ENCODE measurements at regions not wholly inside any gene's neighbourhood (a gene's known extent, or its start where the extent isn't known, plus 50 kb on each side); places are given as distances from the start of the nearest gene placed in this dataset.
"Not testable (repeated sequence)": the region's sequence is repeated elsewhere in the genome, so short reads cannot be mapped to it uniquely, and the experiment has no call there.

DNA sequence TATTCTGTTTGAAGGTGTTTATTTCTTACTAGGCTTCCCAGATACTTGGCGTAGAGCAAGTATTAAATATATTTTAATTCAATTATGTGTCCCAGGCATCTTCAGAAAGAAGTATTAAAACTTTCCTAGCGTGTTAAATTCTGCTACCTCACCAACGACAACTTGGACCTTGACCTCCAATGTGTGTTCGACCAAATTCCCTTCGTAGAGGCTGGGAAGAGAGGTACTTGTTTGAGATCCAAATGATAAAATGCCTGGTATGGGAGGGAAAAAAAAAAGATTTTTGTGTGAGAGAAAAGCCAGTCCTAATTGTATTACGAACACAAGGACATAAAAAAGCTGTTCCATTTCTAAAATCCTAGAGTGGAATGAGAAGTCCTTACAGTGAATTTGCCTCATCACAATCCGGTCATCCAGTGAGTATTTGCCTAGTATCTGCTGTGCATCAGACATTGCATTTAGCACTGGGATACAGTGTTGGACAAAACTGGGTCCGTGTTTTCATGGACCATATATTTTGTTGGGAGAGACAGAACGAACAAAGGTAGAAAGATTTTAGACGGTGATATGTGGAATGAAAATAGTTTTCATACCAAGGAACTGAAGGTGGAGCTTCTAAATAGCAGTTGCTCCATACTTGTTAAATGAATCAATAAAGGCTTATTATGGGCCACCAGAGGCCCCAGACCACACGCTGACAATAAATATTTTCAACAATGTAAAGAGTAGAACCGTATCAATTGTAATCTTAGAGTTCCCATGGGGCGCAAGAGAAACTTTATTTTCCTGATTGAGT, 103.1 kb downstream of the KIF4B start:
- DNase-seq (ENCODE audit: low read depth), result no peak

DNA sequence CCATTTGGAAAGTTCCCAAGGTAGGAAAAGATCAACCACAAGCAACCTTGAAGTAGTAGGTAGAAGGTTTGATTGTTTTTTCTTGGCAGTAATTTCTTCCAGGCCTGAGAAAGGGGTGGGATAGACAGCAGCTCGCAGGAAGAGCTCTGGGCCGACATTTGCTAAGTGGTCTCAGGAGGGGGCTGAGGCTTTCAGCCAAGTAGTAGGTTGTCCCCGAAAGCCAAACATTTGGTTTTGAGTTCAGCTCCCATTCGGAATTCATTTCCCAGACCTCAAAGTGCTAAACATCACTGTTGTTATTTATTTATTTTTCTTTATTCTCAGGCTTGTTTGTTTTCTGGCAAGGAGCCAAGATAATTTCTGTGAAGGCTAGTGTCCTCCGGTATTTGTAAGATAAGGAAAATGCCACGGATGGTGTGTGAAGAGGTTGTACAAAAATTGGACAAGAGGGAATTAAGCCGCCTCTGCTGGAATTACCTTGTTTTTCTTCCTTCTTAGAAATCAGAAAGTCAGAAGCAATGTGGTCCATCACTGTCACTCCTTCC, 112.1 kb downstream of the KIF4B start:
- no peak for DNase-seq (ENCODE audit: low read depth)

DNA sequence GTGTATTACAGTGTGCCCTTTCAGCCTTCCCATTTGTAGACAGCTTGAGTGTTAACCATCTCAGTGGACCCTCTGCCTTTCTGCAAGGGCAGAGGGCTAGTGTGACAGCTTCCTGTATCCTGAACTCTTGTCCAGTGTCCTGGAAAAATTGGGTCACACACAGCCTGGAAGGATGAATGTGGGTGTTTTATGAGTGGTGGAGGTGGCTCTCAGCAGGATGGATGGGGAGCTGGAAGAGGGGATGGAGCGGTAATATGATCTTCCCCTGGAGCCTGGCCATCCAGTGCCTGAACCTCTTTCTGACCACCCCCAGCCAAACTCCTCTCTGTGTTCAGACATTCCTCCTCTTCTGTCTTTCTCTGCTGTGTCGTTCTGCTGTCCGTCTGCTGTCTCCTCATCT, 113.0 kb downstream of the KIF4B start:
- DNase-seq (ENCODE audit: low read depth), result no peak

DNA sequence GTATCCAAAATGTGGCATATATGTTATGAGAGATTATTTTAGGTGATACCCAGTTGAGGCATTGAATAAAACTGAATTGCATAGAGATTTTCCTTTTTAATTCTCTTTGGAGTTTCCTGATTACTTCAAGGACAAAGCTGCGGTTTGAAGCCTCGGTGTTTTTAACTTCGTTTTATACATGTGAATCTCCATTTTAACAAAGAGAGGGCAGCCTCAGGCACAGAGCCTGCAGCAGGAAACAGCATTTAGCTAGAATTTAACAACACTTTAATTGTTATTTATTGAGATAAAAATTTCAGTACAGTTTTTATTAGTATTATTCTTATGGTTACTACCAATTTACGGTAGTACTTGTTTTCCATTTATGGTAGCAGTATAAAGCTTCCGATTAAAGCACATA, 114.0 kb downstream of the KIF4B start:
- DNase-seq (ENCODE audit: low read depth), result no peak

DNA sequence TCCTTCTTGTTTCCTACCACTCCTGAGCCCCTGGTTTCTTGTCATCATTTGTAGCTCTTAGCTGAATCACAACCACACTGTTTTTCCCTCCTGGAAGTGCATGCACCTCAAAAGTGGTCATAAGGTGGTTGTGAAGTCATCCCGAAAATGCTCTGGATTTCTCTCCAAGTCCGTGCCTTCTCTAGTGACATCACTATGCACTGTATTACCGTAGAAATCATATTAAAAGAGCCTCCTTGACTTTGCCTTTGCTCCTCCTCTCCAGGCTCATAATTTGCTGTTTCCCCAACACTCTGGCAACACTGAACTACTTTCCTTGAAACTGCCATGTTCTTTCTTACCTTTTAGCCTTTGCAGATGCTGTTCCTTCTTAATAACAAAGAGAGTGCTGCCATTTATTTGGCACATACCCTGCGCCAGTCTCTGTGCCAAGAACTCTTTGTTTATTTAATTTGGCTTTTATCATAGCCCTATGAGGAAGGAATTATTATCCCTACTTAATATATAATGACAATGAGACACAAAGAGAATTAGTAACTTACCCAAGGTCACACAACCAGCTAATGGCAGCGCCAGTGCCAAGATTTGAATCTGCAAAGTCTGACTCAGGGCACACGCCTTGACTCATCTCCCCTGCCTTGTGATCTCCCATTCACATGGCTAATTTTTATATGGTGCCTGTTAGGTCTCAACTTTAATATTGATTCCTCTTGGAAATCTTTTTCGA, 115.4 kb downstream of the KIF4B start:
- no peak for DNase-seq (ENCODE audit: low read depth)

DNA sequence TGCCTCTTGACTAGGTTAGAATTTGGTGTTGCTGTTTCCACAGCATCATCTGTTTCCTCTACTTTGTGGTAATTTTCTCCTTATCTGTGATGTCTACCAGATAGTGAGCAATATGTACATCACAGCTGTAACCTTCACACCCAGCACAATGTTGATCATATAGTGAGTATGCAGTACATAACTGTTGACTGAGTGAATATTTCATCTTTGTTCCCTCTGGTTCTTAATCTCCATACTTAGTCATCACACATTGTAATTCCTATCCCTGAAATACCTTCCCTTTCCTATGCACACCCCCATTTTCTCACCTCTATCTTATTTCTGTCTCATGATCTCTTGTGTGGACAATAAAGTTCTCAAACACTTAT, 115.9 kb downstream of the KIF4B start:
- DNase-seq (ENCODE audit: low read depth), result no peak

DNA sequence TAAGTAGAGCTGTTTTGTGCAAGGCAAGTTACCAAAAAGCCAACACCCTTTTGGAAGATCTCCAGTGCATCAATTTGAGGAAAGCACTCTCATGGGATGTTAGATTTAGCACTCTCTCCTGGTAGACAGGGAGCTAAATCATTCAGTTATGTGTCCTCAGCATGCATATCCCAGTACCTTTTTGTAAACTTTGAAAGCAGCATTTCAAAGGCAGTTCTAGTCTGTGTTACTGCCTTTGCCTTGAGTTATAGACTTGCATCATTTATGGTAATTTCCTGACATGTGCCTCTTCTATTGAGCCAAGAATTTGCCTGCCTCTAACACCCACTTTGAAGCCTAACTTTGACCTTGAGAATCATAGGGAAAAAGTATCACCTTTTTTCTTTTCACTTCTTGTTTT, 120.6 kb downstream of the KIF4B start:
- DNase-seq (ENCODE audit: low read depth), result no peak

DNA sequence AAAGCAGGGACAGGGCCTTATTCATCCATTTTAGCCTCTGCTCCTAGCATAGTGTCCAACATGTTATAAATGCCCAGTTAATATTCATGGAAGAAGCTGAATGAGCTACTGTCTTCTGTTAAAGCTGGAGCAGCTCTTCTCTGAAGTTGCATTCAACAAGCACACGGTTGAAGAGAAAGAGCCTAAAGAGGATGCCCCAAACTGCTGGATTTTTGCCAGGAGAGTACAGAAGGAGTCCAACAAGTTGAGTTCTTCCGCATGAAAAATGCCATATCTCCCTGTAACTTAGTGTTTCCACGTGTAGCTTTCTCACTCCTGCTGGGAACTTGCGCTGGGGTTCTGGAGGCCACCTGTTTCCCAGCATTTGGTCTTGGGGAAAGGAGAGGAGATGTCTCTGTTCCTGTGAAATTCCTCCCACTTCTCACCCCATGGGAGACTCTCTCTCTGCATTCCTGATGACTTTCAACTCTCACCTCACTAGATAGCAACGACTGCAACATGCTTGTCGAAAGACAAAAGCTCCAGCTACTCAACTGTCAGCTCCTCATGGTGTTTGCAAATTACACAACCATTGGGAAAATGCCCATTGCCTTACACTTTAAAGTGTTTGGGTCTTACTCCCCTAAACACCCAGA, 122.8 kb downstream of the KIF4B start:
- no peak for DNase-seq (ENCODE audit: low read depth)

DNA sequence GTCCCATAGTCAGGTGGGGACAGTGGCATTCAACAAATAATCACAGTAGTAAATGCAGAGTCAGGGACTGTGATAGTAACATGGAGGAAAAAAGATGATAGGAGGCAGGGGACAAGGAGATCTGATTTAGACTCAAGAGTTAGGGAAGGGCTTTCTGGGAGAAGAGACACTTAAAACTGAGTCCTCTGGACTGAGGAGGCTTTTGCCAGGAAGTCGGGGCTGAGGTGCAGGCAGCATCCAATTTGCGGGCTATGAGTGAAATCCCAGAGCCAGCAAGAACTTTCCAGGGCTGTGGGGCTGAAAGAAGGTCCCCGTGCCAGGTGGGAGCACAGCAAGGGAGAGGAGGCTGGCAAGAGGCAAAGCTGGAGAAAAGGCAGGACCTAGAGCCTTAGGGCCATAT, 124.1 kb downstream of the KIF4B start:
- no peak for DNase-seq (ENCODE audit: low read depth)

DNA sequence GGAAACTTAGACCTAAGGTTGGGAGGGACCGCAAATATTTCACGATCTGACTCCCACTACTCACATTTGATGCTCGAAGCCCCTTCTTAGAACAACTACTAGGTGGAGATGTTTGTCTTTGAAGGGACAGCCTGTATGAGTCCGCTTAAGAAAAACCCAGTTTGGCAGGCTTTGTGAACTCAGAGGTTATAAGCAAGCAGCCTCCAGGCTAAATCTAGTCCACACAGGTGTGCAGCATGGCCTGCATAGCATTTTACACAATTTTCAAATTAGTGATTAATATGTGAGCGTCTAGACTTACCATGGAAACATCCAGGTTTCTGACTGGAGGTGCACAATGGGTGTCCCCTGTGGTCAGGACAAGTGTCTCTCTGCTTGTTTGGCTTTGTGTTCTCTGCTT, 127.1 kb downstream of the KIF4B start:
- no peak for DNase-seq (ENCODE audit: low read depth)

DNA sequence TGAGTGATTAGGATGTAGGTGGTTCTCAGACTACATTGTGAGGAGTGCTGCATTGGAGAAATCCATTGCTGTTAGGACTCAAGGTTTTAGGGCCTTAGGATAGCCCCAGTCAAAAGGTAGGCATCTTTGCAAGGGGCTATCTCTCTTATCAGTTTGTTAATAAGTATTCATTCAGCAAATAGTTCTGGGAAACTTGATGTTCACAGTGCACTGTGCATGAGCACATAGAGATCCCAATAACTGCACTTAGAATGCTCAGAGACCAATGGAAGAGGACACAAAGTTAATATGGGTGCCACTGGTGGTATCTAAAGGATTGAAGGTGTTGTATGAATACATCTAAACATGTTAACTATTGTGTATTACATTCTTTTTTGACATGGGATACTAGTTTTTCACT, 131.4 kb downstream of the KIF4B start:
- no peak for DNase-seq (ENCODE audit: low read depth)

DNA sequence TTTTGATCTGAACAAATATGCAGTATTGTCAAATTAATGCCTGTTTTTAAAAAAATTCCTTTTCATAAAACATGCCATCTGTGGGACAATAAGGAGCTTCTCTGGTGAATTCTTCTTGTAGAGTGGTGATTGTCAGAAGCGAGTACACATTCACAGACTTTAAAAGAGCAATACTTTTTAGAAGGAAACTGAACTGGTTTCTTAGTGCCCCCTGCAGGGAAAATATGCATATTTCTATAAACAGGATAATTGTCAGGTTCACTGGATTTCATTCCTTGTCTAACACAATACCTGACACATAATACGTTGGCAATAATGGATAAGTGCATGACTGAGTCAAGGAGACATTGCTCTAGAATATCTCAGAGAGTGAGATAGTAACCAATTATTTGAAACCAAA, 133.7 kb downstream of the KIF4B start:
- DNase-seq (ENCODE audit: low read depth), result no peak

DNA sequence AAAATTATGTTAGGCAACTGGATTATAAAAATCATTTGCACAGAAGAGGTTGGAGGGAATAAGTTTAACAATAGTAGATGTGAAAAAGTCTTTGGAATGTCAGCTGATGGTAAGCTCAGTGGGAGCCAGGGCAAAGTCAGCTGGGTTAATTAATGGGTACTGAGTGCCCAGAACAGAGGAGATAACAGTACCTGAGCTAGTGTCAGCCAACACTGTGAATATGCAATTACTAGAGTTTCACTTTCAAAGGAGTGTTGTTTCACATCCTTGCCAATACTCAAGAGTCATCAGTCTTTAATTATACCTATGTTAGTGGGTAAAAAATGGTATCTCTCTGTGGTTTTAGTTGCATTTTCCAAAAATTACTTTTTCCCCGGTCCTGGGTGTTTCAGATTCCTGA, 135.1 kb downstream of the KIF4B start:
- DNase-seq (ENCODE audit: low read depth), result no peak

DNA sequence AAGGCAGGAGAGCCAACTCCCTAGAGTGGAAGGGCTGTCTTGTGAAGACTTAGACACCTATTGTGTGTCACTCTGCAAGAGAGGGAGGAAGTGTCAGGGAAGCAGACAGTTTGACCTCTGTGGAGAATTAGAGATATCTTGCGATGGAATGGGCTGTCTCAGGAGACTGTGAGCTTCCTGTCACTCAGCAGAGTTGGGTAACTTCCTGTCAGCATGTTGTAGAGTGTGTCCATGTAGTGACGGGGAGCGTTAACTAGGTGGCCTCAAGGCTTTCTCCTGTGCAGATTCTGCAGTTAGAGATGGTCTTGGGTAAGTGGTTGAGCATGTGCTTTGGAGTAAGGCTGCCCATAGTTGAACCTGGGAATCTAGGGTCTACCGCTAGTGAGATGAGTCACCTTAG, 136.5 kb downstream of the KIF4B start:
- DNase-seq (ENCODE audit: low read depth), result no peak

DNA sequence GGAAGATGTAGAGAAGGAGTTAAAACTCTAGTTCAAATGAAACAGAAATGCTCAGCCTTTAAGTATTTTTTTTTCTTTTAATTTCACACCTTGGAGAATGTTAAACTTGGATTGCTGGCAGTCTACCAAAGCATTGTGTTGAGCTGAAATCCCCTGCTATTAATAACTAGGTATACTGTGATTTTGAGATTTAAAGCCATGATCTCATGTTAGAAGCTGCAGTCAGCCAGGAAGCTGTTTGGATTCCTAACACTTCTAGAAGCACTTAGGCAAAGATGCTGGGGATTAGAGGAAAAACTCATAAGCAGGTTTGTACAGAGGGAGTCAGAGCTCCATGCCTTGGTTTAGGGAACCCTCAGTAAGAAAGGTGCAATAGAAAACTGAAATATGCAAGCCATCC, 141.4 kb downstream of the KIF4B start:
- DNase-seq (ENCODE audit: low read depth), result no peak

DNA sequence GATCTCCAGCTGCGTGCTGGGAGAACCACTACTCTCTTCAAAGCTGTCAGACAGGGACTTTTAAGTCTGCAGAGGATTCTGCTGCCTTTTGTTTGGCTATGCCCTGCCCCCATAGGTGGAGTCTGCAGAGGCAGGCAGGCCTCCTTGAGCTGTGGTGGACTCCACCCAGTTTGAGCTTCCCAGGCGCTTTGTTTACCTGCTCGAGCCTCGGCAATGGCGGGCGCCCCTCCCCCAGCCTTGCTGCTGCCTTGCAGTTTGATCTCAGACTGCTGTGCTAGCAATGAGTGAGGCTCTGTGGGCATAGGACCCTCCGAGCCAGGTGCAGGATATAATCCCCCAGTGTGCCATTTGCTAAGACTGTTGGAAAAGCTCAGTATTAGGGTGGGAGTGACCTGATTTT, 149.5 kb downstream of the KIF4B start:
- DNase-seq (ENCODE audit: low read depth), result not testable (repeated sequence)

DNA sequence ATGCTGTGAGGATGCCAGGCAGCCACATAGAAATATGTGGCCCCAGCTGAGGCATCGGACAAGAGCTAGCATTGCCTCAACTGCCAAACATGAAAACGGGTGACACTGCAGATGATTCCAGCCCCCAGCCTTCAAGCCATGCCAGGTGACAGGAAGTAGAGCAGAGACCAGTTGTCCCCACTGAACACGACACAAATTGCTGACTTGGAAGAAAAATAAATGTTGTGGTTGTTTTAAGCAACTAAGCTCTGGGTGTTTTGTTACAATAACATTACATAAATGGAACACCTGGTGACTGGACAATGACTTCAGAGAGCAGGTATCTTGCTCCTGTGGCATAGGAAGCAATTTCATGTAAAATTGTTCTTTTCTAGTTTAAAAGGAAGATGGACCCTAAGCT, 154.2 kb downstream of the KIF4B start:
- DNase-seq (ENCODE audit: low read depth), result no peak

DNA sequence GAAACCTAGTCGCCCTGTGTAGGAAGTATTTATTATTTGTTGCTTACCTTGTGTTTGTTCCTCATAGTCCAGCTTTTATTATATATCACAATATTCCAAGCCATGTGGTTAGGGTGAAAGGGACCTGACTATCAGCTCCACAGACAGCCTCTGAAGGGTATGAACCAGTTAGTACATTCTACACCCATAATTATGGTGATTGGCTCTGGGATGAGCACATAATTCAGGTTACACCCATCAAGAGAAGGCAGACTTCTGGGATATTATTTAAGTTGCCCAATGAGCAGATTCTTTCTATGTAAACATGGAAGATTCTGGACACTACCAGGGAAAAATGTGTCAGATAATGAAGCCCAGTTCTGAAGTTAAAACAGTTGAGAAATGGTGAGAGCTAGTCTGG, 168.0 kb downstream of the KIF4B start:
- no peak for DNase-seq (ENCODE audit: low read depth)

DNA sequence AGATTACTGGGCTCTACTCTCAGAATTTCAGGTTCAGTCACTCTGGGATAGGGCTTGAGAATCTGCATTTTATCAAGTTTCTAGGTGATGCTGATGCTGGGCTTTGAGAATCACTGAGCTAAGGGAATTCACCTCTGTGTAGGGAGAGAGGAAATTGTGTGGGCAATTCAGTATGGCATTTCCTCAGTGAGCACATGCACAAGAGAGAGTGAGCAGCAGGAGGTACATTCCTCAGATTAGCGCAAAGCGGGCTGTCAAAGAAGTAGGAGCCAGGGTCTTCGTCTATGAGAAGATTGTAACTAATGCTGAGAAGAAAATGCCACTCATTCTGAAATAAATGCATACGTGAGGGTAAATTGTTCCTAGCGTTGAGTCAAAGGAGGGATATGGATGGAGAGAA, 175.9 kb downstream of the KIF4B start:
- DNase-seq (ENCODE audit: low read depth), result no peak

DNA sequence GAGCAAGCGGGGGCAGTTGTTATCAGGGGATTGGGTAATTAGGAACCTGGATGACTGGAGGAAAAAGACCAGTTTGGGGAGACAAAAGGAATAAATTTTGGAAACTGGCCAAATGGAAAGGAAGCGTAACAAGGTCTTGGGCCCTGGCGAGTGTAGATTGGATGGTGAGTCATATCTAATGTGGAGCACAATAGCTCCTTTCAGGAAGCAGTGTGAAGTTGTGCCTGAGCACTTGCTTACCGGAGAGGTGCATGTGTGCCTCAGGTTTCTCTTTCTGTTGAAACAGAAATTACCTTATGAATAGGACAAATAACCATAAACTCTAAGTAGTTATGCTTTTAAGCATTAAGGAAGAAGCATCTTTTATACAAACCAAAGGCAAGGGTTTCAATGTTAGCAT, 176.4 kb downstream of the KIF4B start:
- no peak for DNase-seq (ENCODE audit: low read depth)

DNA sequence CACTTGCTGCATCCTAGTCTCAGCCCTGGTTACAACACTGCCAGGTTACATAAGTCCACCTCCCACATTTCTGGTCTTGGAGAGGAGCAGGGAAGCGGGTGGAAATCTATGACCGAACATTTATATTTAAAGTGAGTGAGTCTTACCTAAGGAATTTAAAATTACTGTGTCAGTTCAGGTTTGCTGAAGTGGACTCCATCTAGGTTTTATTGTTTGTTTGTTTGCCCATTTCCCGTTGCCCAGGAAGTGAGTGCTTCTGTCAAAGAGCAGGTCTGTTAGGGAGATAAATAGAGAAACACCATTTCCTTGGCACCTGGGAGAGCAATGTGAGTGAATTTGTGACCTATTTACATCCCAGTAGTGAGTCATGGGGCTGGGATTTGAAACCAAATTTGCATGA, 179.5 kb downstream of the KIF4B start:
- DNase-seq (ENCODE audit: low read depth), result no peak

DNA sequence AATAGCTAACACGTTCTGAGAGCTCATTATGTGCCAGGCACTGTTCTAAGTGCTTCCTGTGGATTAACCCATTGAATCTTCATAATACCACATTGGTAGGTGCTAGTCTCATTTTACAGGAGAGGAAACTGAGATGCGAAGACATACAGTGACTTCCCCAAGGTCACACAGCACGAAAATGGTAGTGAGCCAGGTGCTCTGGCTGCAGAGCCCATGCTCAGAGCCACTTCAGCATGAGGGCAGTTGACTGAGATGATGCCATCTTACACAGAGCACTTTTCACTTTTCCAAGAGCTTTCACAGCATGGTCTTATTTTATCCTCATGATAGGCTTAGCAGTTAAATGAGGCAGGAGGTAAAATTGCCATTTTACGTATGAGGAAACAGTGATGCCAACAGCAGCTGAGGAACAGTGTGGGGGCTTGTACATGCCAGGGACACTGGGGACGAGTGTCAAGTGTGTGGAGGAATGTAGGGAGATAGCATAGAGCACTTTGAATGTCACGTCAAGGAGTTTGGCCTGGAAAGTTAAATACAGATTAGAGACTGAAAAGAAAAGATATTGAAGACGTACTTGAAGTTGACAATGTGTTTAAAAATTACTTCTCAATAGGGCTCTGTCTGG, 180.0 kb downstream of the KIF4B start:
- no peak for DNase-seq (ENCODE audit: low read depth)

Measured in RPMI7951 (cell line).